Osteocyte (in vitro differentiated cells): ENCODE measurements at regions not wholly inside any gene's neighbourhood (a gene's known extent, or its start where the extent isn't known, plus 50 kb on each side); places are given as distances from the start of the nearest gene placed in this dataset.

ENCODE experiments used
- DNase-seq: peaks from one replicate; pipeline ENCODE4 v3.0.0; 2021; ENCODE audit warnings: mixed read lengths; ENCODE audit not compliant: unreplicated experiment; ENCODE audit errors: extremely low spot score
- H3K27ac Mint-ChIP-seq: one replicate; pipeline ENCODE4 v1.8.0; 2021; ENCODE audit warnings: mild to moderate bottlenecking, mixed read lengths; ENCODE audit not compliant: unreplicated experiment
- H3K27me3 Mint-ChIP-seq: one replicate; pipeline ENCODE4 v1.8.0; 2021; ENCODE audit warnings: mixed read lengths; ENCODE audit not compliant: unreplicated experiment
- H3K36me3 Mint-ChIP-seq: one replicate; pipeline ENCODE4 v1.8.0; 2021; ENCODE audit warnings: mixed read lengths; ENCODE audit not compliant: unreplicated experiment
- H3K4me1 Mint-ChIP-seq: one replicate; pipeline ENCODE4 v1.8.0; 2021; ENCODE audit warnings: mixed read lengths; ENCODE audit not compliant: unreplicated experiment
- H3K4me3 Mint-ChIP-seq: one replicate; pipeline ENCODE4 v1.8.0; 2021; ENCODE audit warnings: mild to moderate bottlenecking, moderate library complexity, mixed read lengths; ENCODE audit not compliant: unreplicated experiment
- H3K9me3 Mint-ChIP-seq: one replicate; pipeline ENCODE4 v1.8.0; 2021; ENCODE audit warnings: mixed read lengths; ENCODE audit not compliant: unreplicated experiment
- CTCF ChIP-seq: fragments of 200-600 bp; sonication (generic); IDR thresholded peaks from 2 replicates; pipeline ENCODE4 v1.5.0; 2021; ENCODE audit warnings: antibody characterized with exemption, mild to moderate bottlenecking, moderate library complexity

- no peak for DNase-seq
- TF ChIP-seq CTCF, result peak; percentile 20
- no peaks in the 10 kb centered on the region for H3K36me3 Mint-ChIP-seq
- no peaks in the 10 kb centered on the region for H3K4me1 Mint-ChIP-seq
- H3K4me3 Mint-ChIP-seq, result no peak overlapping the region
- no peaks in the 10 kb centered on the region for H3K9me3 Mint-ChIP-seq
- H3K27me3 Mint-ChIP-seq, result peaks cover 26% of the 10 kb centered on the region
- H3K27ac Mint-ChIP-seq, result no peak overlapping the region
These were observed 134.7 kb downstream of the JRKL start for GRCh38 chr11:96524475-96524874.

GRCh38 chr11:96530473-96530872 lies 140.7 kb downstream of the JRKL start:
- TF ChIP-seq CTCF, result no peak
- Mint-ChIP-seq H3K9me3 (no peaks in the 10 kb centered on the region), H3K27me3 (peaks cover 22% of the 10 kb centered on the region), H3K4me1 (no peaks in the 10 kb centered on the region), H3K27ac (no peak overlapping the region), H3K36me3 (no peaks in the 10 kb centered on the region), H3K4me3 (no peak overlapping the region)
- no peak for DNase-seq

GRCh38 chr11:96538104-96538503 lies 148.3 kb downstream of the JRKL start:
- no peaks in the 10 kb centered on the region for H3K4me1 Mint-ChIP-seq
- H3K27ac Mint-ChIP-seq, result no peak overlapping the region
- peaks cover 21% of the 10 kb centered on the region for H3K27me3 Mint-ChIP-seq
- H3K9me3 Mint-ChIP-seq, result no peaks in the 10 kb centered on the region
- no peak overlapping the region for H3K4me3 Mint-ChIP-seq
- no peak for TF ChIP-seq CTCF
- no peaks in the 10 kb centered on the region for H3K36me3 Mint-ChIP-seq
- DNase-seq, result no peak

GRCh38 chr11:96538622-96539021 lies 148.8 kb downstream of the JRKL start:
- no peak for TF ChIP-seq CTCF
- DNase-seq, result no peak
- H3K27ac Mint-ChIP-seq, result no peak overlapping the region
- H3K36me3 Mint-ChIP-seq, result no peaks in the 10 kb centered on the region
- H3K4me3 Mint-ChIP-seq, result no peak overlapping the region
- no peaks in the 10 kb centered on the region for H3K4me1 Mint-ChIP-seq
- H3K27me3 Mint-ChIP-seq, result peaks cover 21% of the 10 kb centered on the region
- no peaks in the 10 kb centered on the region for H3K9me3 Mint-ChIP-seq

GRCh38 chr11:96540875-96541274 lies 151.1 kb downstream of the JRKL start:
- TF ChIP-seq CTCF, result no peak
- no peak overlapping the region for H3K4me3 Mint-ChIP-seq
- H3K4me1 Mint-ChIP-seq, result no peaks in the 10 kb centered on the region
- H3K9me3 Mint-ChIP-seq, result no peaks in the 10 kb centered on the region
- no peak overlapping the region for H3K27ac Mint-ChIP-seq
- no peaks in the 10 kb centered on the region for H3K36me3 Mint-ChIP-seq
- no peak for DNase-seq
- peaks cover 17% of the 10 kb centered on the region for H3K27me3 Mint-ChIP-seq
